HepG2 (cell line): ENCODE measurements at regions not wholly inside any gene's neighbourhood (a gene's known extent, or its start where the extent isn't known, plus 50 kb on each side); places are given as distances from the start of the nearest gene placed in this dataset.
A peak's percentile ranks its signal among the peaks of the same experiment; 100 is the strongest.

Experiments
- HMG20B ChIP-seq: conservative IDR thresholded peaks from 2 replicates; pipeline ENCODE4 v1.6.1; 2016; ENCODE audit warnings: missing genetic modification reagents, missing compliant biosample characterization
- IKZF1 ChIP-seq: fragments of 450-650 bp; IDR thresholded peaks from 2 replicates; pipeline ENCODE4 v1.7.1; 2016
- IRF9 ChIP-seq: sonication (generic); formaldehyde crosslinking; IDR thresholded peaks from 2 replicates; pipeline ENCODE4 v1.8.0; 2022; ENCODE audit warnings: missing genetic modification reagents, mild to moderate bottlenecking, borderline replicate concordance
- JUND ChIP-seq: sonication (generic); formaldehyde crosslinking; IDR thresholded peaks from 2 replicates; pipeline ENCODE4 v1.8.0; 2022; ENCODE audit warnings: mild to moderate bottlenecking, missing genetic modification reagents
- KAT2B ChIP-seq: fragments of 150-350 bp; IDR thresholded peaks from 2 replicates; pipeline ENCODE4 v1.6.1; 2014; ENCODE audit warnings: low read depth, low read length, borderline replicate concordance
- RFX3 ChIP-seq: IDR thresholded peaks from 2 replicates; pipeline ENCODE4 v1.6.1; 2016; ENCODE audit warnings: missing biosample characterization, missing genetic modification reagents
- SRF ChIP-seq: IDR thresholded peaks from 2 replicates; pipeline ENCODE4 v1.6.1; 2011; ENCODE audit warnings: mild to moderate bottlenecking, low read depth, low read length, moderate library complexity
- TEAD2 ChIP-seq: sonication (generic); formaldehyde crosslinking; IDR thresholded peaks from 2 replicates; pipeline ENCODE4 v1.9.0; 2021; ENCODE audit warnings: missing genetic modification reagents
- XBP1 ChIP-seq: sonication (generic); formaldehyde crosslinking; IDR thresholded peaks from 2 replicates; pipeline ENCODE4 v1.5.0; 2020; ENCODE audit warnings: missing genetic modification reagents
- ZBTB20 ChIP-seq: sonication (generic); formaldehyde crosslinking; IDR thresholded peaks from 2 replicates; pipeline ENCODE4 v1.8.1; 2023; ENCODE audit warnings: missing genetic modification reagents, low read depth, mild to moderate bottlenecking, borderline replicate concordance
- ZBTB34 ChIP-seq: sonication (generic); formaldehyde crosslinking; IDR thresholded peaks from 2 replicates; pipeline ENCODE4 v1.8.0; 2022; ENCODE audit warnings: mild to moderate bottlenecking, missing genetic modification reagents
- ZFP41 ChIP-seq: sonication (generic); formaldehyde crosslinking; IDR thresholded peaks from 2 replicates; pipeline ENCODE4 v1.4.0; 2020; ENCODE audit warnings: mild to moderate bottlenecking, missing genetic modification reagents, borderline replicate concordance
- ZFP90 ChIP-seq: sonication (generic); formaldehyde crosslinking; IDR thresholded peaks from 2 replicates; pipeline ENCODE4 v1.8.0; 2022; ENCODE audit warnings: missing genetic modification reagents, mild to moderate bottlenecking, inconsistent platforms, borderline replicate concordance
- ZIK1 ChIP-seq: sonication (generic); formaldehyde crosslinking; IDR thresholded peaks from 2 replicates; pipeline ENCODE4 v1.5.0; 2020; ENCODE audit warnings: mild to moderate bottlenecking, low read depth, missing genetic modification reagents, borderline replicate concordance
- ZNF552 ChIP-seq: sonication (generic); formaldehyde crosslinking; IDR thresholded peaks from 2 replicates; pipeline ENCODE4 v1.9.0; 2022; ENCODE audit warnings: missing genetic modification reagents, mild to moderate bottlenecking, borderline replicate concordance
- ZNF879 ChIP-seq: sonication (generic); formaldehyde crosslinking; IDR thresholded peaks from 2 replicates; pipeline ENCODE4 v1.8.1; 2023; ENCODE audit warnings: missing genetic modification reagents
- TF ChIP-seq, protein P1 (sequence below): sonication (generic); formaldehyde crosslinking; IDR thresholded peaks from 2 replicates; pipeline ENCODE4 v1.8.0; 2022; ENCODE audit warnings: mild to moderate bottlenecking, missing genetic modification reagents, borderline replicate concordance
- TF ChIP-seq, protein P2 (sequence below): sonication (generic); formaldehyde crosslinking; IDR thresholded peaks from 2 replicates; pipeline ENCODE4 v1.4.0; 2020; ENCODE audit warnings: missing genetic modification reagents, borderline replicate concordance
- TF ChIP-seq, protein P3 (sequence below): sonication (generic); formaldehyde crosslinking; IDR thresholded peaks from 2 replicates; pipeline ENCODE4 v1.8.1; 2023; ENCODE audit warnings: mild to moderate bottlenecking, missing genetic modification reagents, borderline replicate concordance

DNA sequence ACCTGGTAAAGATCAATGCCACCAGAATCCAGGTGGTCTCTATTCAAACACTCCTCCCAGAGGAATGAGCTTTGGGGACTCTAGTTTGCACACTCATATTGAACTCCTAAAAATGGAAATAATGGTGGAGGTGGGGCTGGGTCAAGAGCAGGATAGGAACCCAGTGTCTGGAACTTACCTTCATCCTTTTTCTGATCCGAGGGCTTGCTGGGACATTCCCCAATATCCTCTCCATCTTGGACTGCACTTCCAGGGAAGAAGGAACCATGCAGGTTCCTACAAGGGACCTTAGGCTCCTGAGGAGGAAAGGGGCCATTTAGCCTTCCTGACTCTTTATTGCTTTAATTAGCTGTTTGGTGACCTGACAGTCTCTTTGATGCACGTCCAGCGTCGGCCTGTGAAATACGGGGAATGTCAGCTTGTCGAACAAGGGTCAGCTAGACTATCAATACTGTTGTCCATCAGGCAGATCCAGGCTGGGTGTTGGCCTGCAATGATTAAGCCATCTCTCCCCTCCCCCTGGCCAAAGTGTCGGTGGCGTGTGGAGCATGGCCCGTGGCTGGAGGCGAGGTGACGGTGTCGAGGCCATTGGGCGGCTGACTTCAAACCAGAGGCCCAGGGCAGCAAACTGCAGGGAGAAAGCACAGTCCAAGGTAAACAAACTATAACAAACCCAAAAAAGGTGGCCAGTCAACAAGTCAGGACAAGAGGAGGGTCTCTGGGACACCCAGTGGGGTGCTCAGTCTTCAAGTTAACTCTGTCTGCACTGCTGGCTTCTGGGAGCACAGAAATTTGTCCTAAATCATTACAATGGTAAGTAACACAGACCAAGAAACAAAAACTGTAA lies 405.2 kb upstream of the TBX3 start (continued):
- TF ChIP-seq, protein P1, sequence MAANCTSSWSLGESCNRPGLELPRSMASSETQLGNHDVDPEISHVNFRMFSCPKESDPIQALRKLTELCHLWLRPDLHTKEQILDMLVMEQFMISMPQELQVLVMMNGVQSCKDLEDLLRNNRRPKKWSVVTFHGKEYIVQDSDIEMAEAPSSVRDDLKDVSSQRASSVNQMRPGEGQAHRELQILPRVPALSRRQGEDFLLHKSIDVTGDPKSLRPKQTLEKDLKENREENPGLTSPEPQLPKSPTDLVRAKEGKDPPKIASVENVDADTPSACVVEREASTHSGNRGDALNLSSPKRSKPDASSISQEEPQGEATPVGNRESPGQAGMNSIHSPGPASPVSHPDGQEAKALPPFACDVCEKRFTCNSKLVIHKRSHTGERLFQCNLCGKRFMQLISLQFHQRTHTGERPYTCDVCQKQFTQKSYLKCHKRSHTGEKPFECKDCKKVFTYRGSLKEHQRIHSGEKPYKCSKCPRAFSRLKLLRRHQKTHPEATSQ: peak; percentile 13
- TF ChIP-seq ZNF552 (CRISPR knock-in tag) (no peak; the same call in 1 of the 2 replicates), ZFP90 (CRISPR knock-in tag) (no peak; the same call in 1 of the 2 replicates), TEAD2 (CRISPR knock-in tag) (no peak), ZNF879 (CRISPR knock-in tag) (no peak), SRF (peak; percentile 68), KAT2B (no peak), IKZF1 (no peak), ZFP41 (CRISPR knock-in tag) (no peak), JUND (peak; percentile 80), ZIK1 (CRISPR knock-in tag) (peak; percentile 72; the same call in 1 of the 2 replicates), RFX3 (no peak; the same call in 1 of the 2 replicates), XBP1 (CRISPR knock-in tag) (no peak), ZBTB34 (CRISPR knock-in tag) (no peak), IRF9 (CRISPR knock-in tag) (peak; percentile 79), HMG20B (peak; percentile 77; the same call in 1 of the 2 replicates), ZBTB20 (peak; percentile 93; the same call in 1 of the 2 replicates)
- TF ChIP-seq, protein P2, sequence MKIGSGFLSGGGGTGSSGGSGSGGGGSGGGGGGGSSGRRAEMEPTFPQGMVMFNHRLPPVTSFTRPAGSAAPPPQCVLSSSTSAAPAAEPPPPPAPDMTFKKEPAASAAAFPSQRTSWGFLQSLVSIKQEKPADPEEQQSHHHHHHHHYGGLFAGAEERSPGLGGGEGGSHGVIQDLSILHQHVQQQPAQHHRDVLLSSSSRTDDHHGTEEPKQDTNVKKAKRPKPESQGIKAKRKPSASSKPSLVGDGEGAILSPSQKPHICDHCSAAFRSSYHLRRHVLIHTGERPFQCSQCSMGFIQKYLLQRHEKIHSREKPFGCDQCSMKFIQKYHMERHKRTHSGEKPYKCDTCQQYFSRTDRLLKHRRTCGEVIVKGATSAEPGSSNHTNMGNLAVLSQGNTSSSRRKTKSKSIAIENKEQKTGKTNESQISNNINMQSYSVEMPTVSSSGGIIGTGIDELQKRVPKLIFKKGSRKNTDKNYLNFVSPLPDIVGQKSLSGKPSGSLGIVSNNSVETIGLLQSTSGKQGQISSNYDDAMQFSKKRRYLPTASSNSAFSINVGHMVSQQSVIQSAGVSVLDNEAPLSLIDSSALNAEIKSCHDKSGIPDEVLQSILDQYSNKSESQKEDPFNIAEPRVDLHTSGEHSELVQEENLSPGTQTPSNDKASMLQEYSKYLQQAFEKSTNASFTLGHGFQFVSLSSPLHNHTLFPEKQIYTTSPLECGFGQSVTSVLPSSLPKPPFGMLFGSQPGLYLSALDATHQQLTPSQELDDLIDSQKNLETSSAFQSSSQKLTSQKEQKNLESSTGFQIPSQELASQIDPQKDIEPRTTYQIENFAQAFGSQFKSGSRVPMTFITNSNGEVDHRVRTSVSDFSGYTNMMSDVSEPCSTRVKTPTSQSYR: peak; percentile 98
- TF ChIP-seq, protein P3, sequence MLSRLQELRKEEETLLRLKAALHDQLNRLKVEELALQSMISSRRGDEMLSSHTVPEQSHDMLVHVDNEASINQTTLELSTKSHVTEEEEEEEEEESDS (CRISPR knock-in tag): no peak
